K562 (cell line): ENCODE measurements at regions not wholly inside any gene's neighbourhood (a gene's known extent, or its start where the extent isn't known, plus 50 kb on each side); places are given as distances from the start of the nearest gene placed in this dataset.

Experiments
- BHLHE40 ChIP-seq: IDR thresholded peaks from 2 replicates; pipeline ENCODE4 v1.6.1; 2011; ENCODE audit warnings: low read length, improper control_type of control experiment
- CGGBP1 ChIP-seq: fragments of 250-450 bp; sonication (Bioruptor Pico); IDR thresholded peaks from 2 replicates; pipeline ENCODE4 v1.9.0; 2021; ENCODE audit warnings: mild to moderate bottlenecking
- EP300 ChIP-seq: IDR thresholded peaks from 2 replicates; pipeline ENCODE4 v1.6.1; 2012; ENCODE audit warnings: low read length, improper control_type of control experiment
- ETV5 ChIP-seq: sonication (generic); formaldehyde crosslinking; IDR thresholded peaks from 2 replicates; pipeline ENCODE4 v1.4.0; 2020; ENCODE audit warnings: low read depth, mild to moderate bottlenecking, missing genetic modification reagents
- JUND ChIP-seq, 2 experiments: IDR thresholded peaks; 2 replicates in 1 of 2; 3 replicates in 1 of 2; pipeline ENCODE4 v1.6.1; 2011; ENCODE audit warnings: borderline replicate concordance in 2 of 2, low read depth in 2 of 2, low read length in 2 of 2, improper control_type of control experiment in 1 of 2, missing biosample characterization in 1 of 2, missing genetic modification characterization in 1 of 2, missing genetic modification reagents in 1 of 2
- MYBL2 ChIP-seq, 2 experiments: fragments of 450-650 bp in 1 of 2; sonication (generic) in 1 of 2; formaldehyde crosslinking in 1 of 2; IDR thresholded peaks; 2 replicates each; pipeline versions ENCODE4 v1.6.1 to v1.8.1; 2017 to 2022; ENCODE audit warnings: borderline replicate concordance in 1 of 2, inconsistent platforms in 1 of 2, low read depth in 1 of 2, mild to moderate bottlenecking in 1 of 2, missing genetic modification reagents in 1 of 2, moderate library complexity in 1 of 2
- POLR2A ChIP-seq: fragments of 450-650 bp; conservative IDR thresholded peaks from 2 replicates; pipeline ENCODE4 v1.6.1; 2016
- SNRNP70 ChIP-seq: fragments of 200-400 bp; formaldehyde crosslinking; optimal IDR thresholded peaks from 2 replicates; pipeline ENCODE3; 2017; ENCODE audit warnings: low read depth, low read length
- ZBTB43 ChIP-seq: sonication (generic); formaldehyde crosslinking; IDR thresholded peaks from 2 replicates; pipeline ENCODE4 v1.8.0; 2023; ENCODE audit warnings: mild to moderate bottlenecking, missing genetic modification reagents
- ZFX ChIP-seq: sonication (generic); formaldehyde crosslinking; IDR thresholded peaks from 2 replicates; pipeline ENCODE4 v1.8.0; 2022; ENCODE audit warnings: mild to moderate bottlenecking, missing genetic modification reagents, moderate library complexity

- no peak for TF ChIP-seq JUND (IDR thresholded peaks at IDR 0.05; ENCODE audit: borderline replicate concordance, low read depth, low read length)
- no peak for TF ChIP-seq JUND (tag; IDR thresholded peaks at IDR 0.05; ENCODE audit: borderline replicate concordance, low read depth, low read length)
- no peak for TF ChIP-seq EP300
- TF ChIP-seq SNRNP70: no peak
- TF ChIP-seq BHLHE40: no peak
- TF ChIP-seq POLR2A: no peak
- no peak for TF ChIP-seq ETV5
- no peak for TF ChIP-seq ZBTB43 (CRISPR knock-in tag)
- no peak for TF ChIP-seq CGGBP1 (CRISPR knock-in tag)
- TF ChIP-seq MYBL2 (IDR thresholded peaks at IDR 0.05; ENCODE audit: low read depth): no peak
- TF ChIP-seq MYBL2 (CRISPR knock-in tag; IDR thresholded peaks at IDR 0.05; ENCODE audit: borderline replicate concordance): no peak
- TF ChIP-seq ZFX (CRISPR knock-in tag): no peak
Measured at GRCh38 chr2:12002215-12002614, 255.8 kb downstream of the LPIN1 start.
